H9 (cell line): ENCODE measurements at regions not wholly inside any gene's neighbourhood (a gene's known extent, or its start where the extent isn't known, plus 50 kb on each side); places are given as distances from the start of the nearest gene placed in this dataset.

Experiments
- DNase-seq: peaks from one replicate; pipeline ENCODE4 v3.0.0-alpha.2; 2017
- H2AFZ ChIP-seq: one replicate; pipeline ENCODE4 v1.6.1; 2013; ENCODE audit warnings: mild to moderate bottlenecking, low read length, control low read depth, moderate library complexity
- H2AK5ac ChIP-seq: 2 replicates; pipeline ENCODE4 v1.6.1; 2013; ENCODE audit warnings: low read length, control low read depth, mixed read lengths; ENCODE audit not compliant: insufficient read length
- H2BK120ac ChIP-seq: one replicate; pipeline ENCODE4 v1.6.1; 2013; ENCODE audit warnings: low read depth, mild to moderate bottlenecking, low read length, control low read depth, inconsistent platforms; ENCODE audit not compliant: poor library complexity, severe bottlenecking
- H2BK12ac ChIP-seq: 2 replicates; pipeline ENCODE4 v1.6.1; 2013; ENCODE audit warnings: low read length, control low read depth, mixed read lengths, low read depth; ENCODE audit not compliant: insufficient read length
- H2BK15ac ChIP-seq: 2 replicates; pipeline ENCODE4 v1.6.1; 2013; ENCODE audit warnings: low read depth, low read length, control low read depth
- H2BK20ac ChIP-seq: one replicate; pipeline ENCODE4 v1.6.1; 2013; ENCODE audit warnings: low read depth, mild to moderate bottlenecking, low read length, control low read depth, inconsistent platforms; ENCODE audit not compliant: poor library complexity, severe bottlenecking
- H2BK5ac ChIP-seq: 2 replicates; pipeline ENCODE4 v1.6.1; 2013; ENCODE audit warnings: low read length, control low read depth, mixed read lengths; ENCODE audit not compliant: insufficient read length
- H3K14ac ChIP-seq: 2 replicates; pipeline ENCODE4 v1.6.1; 2013; ENCODE audit warnings: low read length, control low read depth; ENCODE audit not compliant: insufficient read depth
- H3K18ac ChIP-seq: 2 replicates; pipeline ENCODE4 v1.6.1; 2013; ENCODE audit warnings: low read depth, mild to moderate bottlenecking, mixed read lengths, low read length, control low read depth; ENCODE audit not compliant: insufficient read length
- H3K23ac ChIP-seq: 2 replicates; pipeline ENCODE4 v1.6.1; 2013; ENCODE audit warnings: low read length, control low read depth, mixed read lengths, low read depth; ENCODE audit not compliant: insufficient read length
- H3K23me2 ChIP-seq: 2 replicates; pipeline ENCODE4 v1.6.1; 2013; ENCODE audit warnings: low read depth, mild to moderate bottlenecking, mixed read lengths, low read length, control low read depth; ENCODE audit not compliant: insufficient read length, poor library complexity, severe bottlenecking
- H3K27ac ChIP-seq: 2 replicates; pipeline ENCODE4 v1.5.1; 2013; ENCODE audit warnings: low read length, control low read depth, mixed read lengths, low read depth; ENCODE audit not compliant: insufficient read length
- H3K27me3 ChIP-seq: 2 replicates; pipeline ENCODE4 v1.6.1; 2013; ENCODE audit warnings: low read length, control low read depth, inconsistent platforms; ENCODE audit not compliant: insufficient read depth
- H3K4ac ChIP-seq: 2 replicates; pipeline ENCODE4 v1.6.1; 2013; ENCODE audit warnings: low read depth, mild to moderate bottlenecking, control low read depth, inconsistent platforms, low read length, moderate library complexity
- H3K4me1 ChIP-seq: 2 replicates; pipeline ENCODE4 v1.6.1; 2013; ENCODE audit warnings: low read length, control low read depth, inconsistent platforms; ENCODE audit not compliant: insufficient read depth
- H3K4me2 ChIP-seq: 2 replicates; pipeline ENCODE4 v1.6.1; 2013; ENCODE audit warnings: low read length, control low read depth, mixed read lengths; ENCODE audit not compliant: insufficient read length, insufficient read depth
- H3K56ac ChIP-seq: 2 replicates; pipeline ENCODE4 v1.6.1; 2013; ENCODE audit warnings: low read depth, mild to moderate bottlenecking, mixed read lengths, low read length, control low read depth; ENCODE audit not compliant: insufficient read length
- H3K79me1 ChIP-seq: 2 replicates; pipeline ENCODE4 v1.6.1; 2013; ENCODE audit warnings: low read depth, mild to moderate bottlenecking, moderate library complexity, low read length, control low read depth, inconsistent platforms; ENCODE audit not compliant: insufficient read depth, poor library complexity, severe bottlenecking
- H3K79me2 ChIP-seq: 2 replicates; pipeline ENCODE4 v1.6.1; 2013; ENCODE audit warnings: low read length, control low read depth, inconsistent platforms; ENCODE audit not compliant: insufficient read depth
- H3K9ac ChIP-seq: 2 replicates; pipeline ENCODE4 v1.6.1; 2013; ENCODE audit warnings: low read length, control low read depth, mixed read lengths; ENCODE audit not compliant: insufficient read length; ENCODE audit errors: extremely low read depth
- H3K9me3 ChIP-seq: one replicate; pipeline ENCODE4 v1.6.1; 2013; ENCODE audit warnings: low read depth, low read length, inconsistent platforms; ENCODE audit not compliant: control insufficient read depth
- H3T11ph ChIP-seq: one replicate; pipeline ENCODE4 v1.6.1; 2013; ENCODE audit warnings: mild to moderate bottlenecking, low read length, control low read depth, inconsistent platforms
- H4K20me1 ChIP-seq: one replicate; pipeline ENCODE4 v1.6.1; 2013; ENCODE audit not compliant: control insufficient read depth, insufficient read length, insufficient read depth
- H4K5ac ChIP-seq: 2 replicates; pipeline ENCODE4 v1.6.1; 2013; ENCODE audit warnings: low read depth, mild to moderate bottlenecking, mixed read lengths, low read length, control low read depth; ENCODE audit not compliant: insufficient read length
- H4K8ac ChIP-seq: replicated peaks from 2 replicates; pipeline ENCODE4 v1.6.1; 2013; ENCODE audit warnings: low read length, control low read depth, mixed read lengths, low read depth; ENCODE audit not compliant: insufficient read length
- H4K91ac ChIP-seq: 2 replicates; pipeline ENCODE4 v1.6.1; 2013; ENCODE audit warnings: low read depth, mild to moderate bottlenecking, moderate library complexity, mixed read lengths, low read length, control low read depth; ENCODE audit not compliant: insufficient read length
- H3K27ac Mint-ChIP-seq, 3 experiments: 2 replicates in 2 of 3; 3 replicates in 1 of 3; pipeline ENCODE4 v1.8.0; 2020 to 2021; ENCODE audit warnings: mixed read lengths in 3 of 3, mild to moderate bottlenecking in 1 of 3, moderate library complexity in 1 of 3
- H3K27me3 Mint-ChIP-seq: 2 replicates; pipeline ENCODE4 v1.8.0; 2021; ENCODE audit warnings: low read depth, mild to moderate bottlenecking, moderate library complexity, mixed read lengths
- H3K36me3 Mint-ChIP-seq, 3 experiments: 2 replicates in 2 of 3; 3 replicates in 1 of 3; pipeline ENCODE4 v1.8.0; 2020 to 2021; ENCODE audit warnings: low read depth in 3 of 3, mixed read lengths in 3 of 3; ENCODE audit not compliant: insufficient read depth in 1 of 3
- H3K4me1 Mint-ChIP-seq, 2 experiments: 2 replicates each; pipeline ENCODE4 v1.8.0; 2020; ENCODE audit warnings: mixed read lengths in 2 of 2
- H3K4me3 Mint-ChIP-seq, 2 experiments: 2 replicates in 1 of 2; 3 replicates in 1 of 2; pipeline ENCODE4 v1.8.0; 2020 to 2021; ENCODE audit warnings: mild to moderate bottlenecking in 2 of 2, mixed read lengths in 2 of 2, moderate library complexity in 1 of 2
- H3K9me3 Mint-ChIP-seq, 2 experiments: 2 replicates in 1 of 2; 3 replicates in 1 of 2; pipeline ENCODE4 v1.8.0; 2020; ENCODE audit warnings: mild to moderate bottlenecking in 2 of 2, mixed read lengths in 2 of 2, moderate library complexity in 1 of 2
- WGBS: extraction: QIAGEN DNeasy Blood & Tissue Kit; methylation state at CpG from one replicate; pipeline ENCODE4 v1.1.7; 2013; ENCODE audit warnings: missing lambda C conversion rate, low lambda C conversion rate, mixed read lengths; ENCODE audit not compliant: insufficient read length; ENCODE audit errors: extremely low coverage; 5-methylcytosine and 5-hydroxymethylcytosine counted together
- TF ChIP-seq, protein P1 (sequence below): fragments of 200-600 bp; sonication (generic); conservative IDR thresholded peaks from 3 replicates; pipeline ENCODE4 v1.8.0; 2021; ENCODE audit warnings: antibody characterized with exemption, mild to moderate bottlenecking

DNA sequence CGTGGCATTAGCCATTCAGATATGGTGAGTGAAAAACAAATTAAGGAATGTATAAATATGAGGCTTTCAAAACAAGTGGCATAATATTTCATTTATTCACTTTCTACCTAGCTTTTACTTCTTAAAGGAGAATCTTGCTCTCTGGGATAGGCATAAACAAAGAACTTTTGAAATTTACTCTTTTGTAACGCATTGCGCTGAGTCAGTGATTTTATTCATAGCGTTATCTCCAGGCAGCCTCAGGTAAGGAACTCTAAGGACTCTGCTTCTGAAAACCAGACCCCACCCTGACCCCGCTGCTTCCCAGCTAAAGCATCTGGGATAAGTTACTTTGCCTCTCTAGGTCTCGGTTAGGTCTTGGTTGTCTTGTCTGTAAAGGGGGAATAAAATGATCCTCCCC lies 234.7 kb downstream of the MYLK4 start:
- Histone ChIP-seq H4K8ac (no peak overlapping the region), H3K23ac (no peak overlapping the region), H3K18ac (no peak overlapping the region), H4K91ac (no peak overlapping the region), H2BK5ac (no peak overlapping the region), H3K79me1 (no peaks in the 10 kb centered on the region), H2AK5ac (no peak overlapping the region), H3K4ac (no peak overlapping the region), H3K27ac (no peak overlapping the region), H3K27me3 (no peaks in the 10 kb centered on the region), H3K56ac (no peak overlapping the region), H3K4me2 (no peak overlapping the region), H2AFZ (no peak overlapping the region), H3K4me1 (no peaks in the 10 kb centered on the region), H3K9ac (no peak overlapping the region), H2BK12ac (no peak overlapping the region), H3K23me2 (no peaks in the 10 kb centered on the region), H3K14ac (no peak overlapping the region), H2BK20ac (no peak overlapping the region), H3K79me2 (no peaks in the 10 kb centered on the region), H2BK120ac (no peak overlapping the region), H4K5ac (no peak overlapping the region), H4K20me1 (no peaks in the 10 kb centered on the region), H2BK15ac (no peak overlapping the region), H3K9me3 (peaks cover 5% of the 10 kb centered on the region), H3T11ph (no peak overlapping the region)
- H3K36me3 Mint-ChIP-seq, result no peaks in the 10 kb centered on the region; a peak in 4 of 7 replicates
- H3K4me3 Mint-ChIP-seq, result no peak overlapping the region
- TF ChIP-seq, protein P1, sequence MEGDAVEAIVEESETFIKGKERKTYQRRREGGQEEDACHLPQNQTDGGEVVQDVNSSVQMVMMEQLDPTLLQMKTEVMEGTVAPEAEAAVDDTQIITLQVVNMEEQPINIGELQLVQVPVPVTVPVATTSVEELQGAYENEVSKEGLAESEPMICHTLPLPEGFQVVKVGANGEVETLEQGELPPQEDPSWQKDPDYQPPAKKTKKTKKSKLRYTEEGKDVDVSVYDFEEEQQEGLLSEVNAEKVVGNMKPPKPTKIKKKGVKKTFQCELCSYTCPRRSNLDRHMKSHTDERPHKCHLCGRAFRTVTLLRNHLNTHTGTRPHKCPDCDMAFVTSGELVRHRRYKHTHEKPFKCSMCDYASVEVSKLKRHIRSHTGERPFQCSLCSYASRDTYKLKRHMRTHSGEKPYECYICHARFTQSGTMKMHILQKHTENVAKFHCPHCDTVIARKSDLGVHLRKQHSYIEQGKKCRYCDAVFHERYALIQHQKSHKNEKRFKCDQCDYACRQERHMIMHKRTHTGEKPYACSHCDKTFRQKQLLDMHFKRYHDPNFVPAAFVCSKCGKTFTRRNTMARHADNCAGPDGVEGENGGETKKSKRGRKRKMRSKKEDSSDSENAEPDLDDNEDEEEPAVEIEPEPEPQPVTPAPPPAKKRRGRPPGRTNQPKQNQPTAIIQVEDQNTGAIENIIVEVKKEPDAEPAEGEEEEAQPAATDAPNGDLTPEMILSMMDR, result no peak
- H3K27me3 Mint-ChIP-seq, result peaks cover 3% of the 10 kb centered on the region; the same call in 1 of the 2 replicates
- WGBS, result no CpG with 5 or more reads among the region's 6 CpGs
- H3K9me3 Mint-ChIP-seq, result peaks cover 9 to 13% of the 10 kb centered on the region in 2 experiments; a peak in 3 of 5 replicates
- H3K4me1 Mint-ChIP-seq, result peaks cover 0 to 3% of the 10 kb centered on the region in 2 experiments; a peak in 1 of 4 replicates
- H3K27ac Mint-ChIP-seq, result no peak overlapping the region
- no peak for DNase-seq
